Mucosa of stomach (tissue), 1 donor: ENCODE measurements at regions not wholly inside any gene's neighbourhood (a gene's known extent, or its start where the extent isn't known, plus 50 kb on each side); places are given as distances from the start of the nearest gene placed in this dataset.
"Not testable (repeated sequence)": the region's sequence is repeated elsewhere in the genome, so short reads cannot be mapped to it uniquely, and the experiment has no call there.

Experiments used
- H3K27me3 ChIP-seq: one replicate; pipeline ENCODE4 v1.7.0; 2013; ENCODE audit warnings: mild to moderate bottlenecking, low read length; ENCODE audit not compliant: control insufficient read depth, insufficient read depth
- H3K36me3 ChIP-seq: one replicate; pipeline ENCODE4 v1.7.0; 2013; ENCODE audit warnings: low read length; ENCODE audit not compliant: control insufficient read depth, insufficient read depth
- H3K4me1 ChIP-seq: one replicate; pipeline ENCODE4 v1.7.0; 2013; ENCODE audit warnings: mild to moderate bottlenecking, low read length; ENCODE audit not compliant: control insufficient read depth, insufficient read depth
- H3K4me3 ChIP-seq: one replicate; pipeline ENCODE4 v1.7.0; 2013; ENCODE audit warnings: low read length
- H3K9ac ChIP-seq: one replicate; pipeline ENCODE4 v1.7.0; 2013; ENCODE audit warnings: mild to moderate bottlenecking, low read length, moderate library complexity
- H3K9me3 ChIP-seq: one replicate; pipeline ENCODE4 v1.7.0; 2013; ENCODE audit warnings: mild to moderate bottlenecking, low read length, moderate library complexity; ENCODE audit not compliant: control insufficient read depth
- donor health status: Pancreatic carcinoma.

GRCh38 chr19:28694812-28695211 lies 518.1 kb downstream of the UQCRFS1 start:
- H3K36me3 ChIP-seq, result no peaks in the 10 kb centered on the region
- H3K4me1 ChIP-seq, result no peaks in the 10 kb centered on the region
- H3K4me3 ChIP-seq, result no peak overlapping the region
- H3K9ac ChIP-seq, result no peak overlapping the region
- no peaks in the 10 kb centered on the region for H3K27me3 ChIP-seq
- no peaks in the 10 kb centered on the region for H3K9me3 ChIP-seq

GRCh38 chr19:28691683-28692082 lies 521.3 kb downstream of the UQCRFS1 start:
- no peaks in the 10 kb centered on the region for H3K4me1 ChIP-seq
- H3K36me3 ChIP-seq, result no peaks in the 10 kb centered on the region
- H3K4me3 ChIP-seq, result no peak overlapping the region
- no peaks in the 10 kb centered on the region for H3K9me3 ChIP-seq
- H3K9ac ChIP-seq, result no peak overlapping the region
- no peaks in the 10 kb centered on the region for H3K27me3 ChIP-seq

GRCh38 chr19:28689464-28689863 lies 523.5 kb downstream of the UQCRFS1 start:
- not testable (repeated sequence) for H3K9ac ChIP-seq, H3K27me3 ChIP-seq, H3K4me3 ChIP-seq, H3K4me1 ChIP-seq, H3K9me3 ChIP-seq, H3K36me3 ChIP-seq

GRCh38 chr19:28687296-28687695 lies 525.7 kb downstream of the UQCRFS1 start:
- H3K36me3 ChIP-seq, result no peaks in the 10 kb centered on the region
- H3K4me3 ChIP-seq, result no peak overlapping the region
- H3K4me1 ChIP-seq, result no peaks in the 10 kb centered on the region
- H3K27me3 ChIP-seq, result no peaks in the 10 kb centered on the region
- no peak overlapping the region for H3K9ac ChIP-seq
- H3K9me3 ChIP-seq, result no peaks in the 10 kb centered on the region

- Histone ChIP-seq H3K9me3 (no peaks in the 10 kb centered on the region), H3K9ac (no peak overlapping the region), H3K4me1 (no peaks in the 10 kb centered on the region), H3K27me3 (no peaks in the 10 kb centered on the region), H3K4me3 (no peak overlapping the region), H3K36me3 (no peaks in the 10 kb centered on the region)
Observed at GRCh38 chr19:28686756-28687155, 526.2 kb downstream of the UQCRFS1 start.

GRCh38 chr19:28685802-28686201 lies 527.1 kb downstream of the UQCRFS1 start:
- Histone ChIP-seq H3K9ac (no peak overlapping the region), H3K27me3 (no peaks in the 10 kb centered on the region), H3K4me1 (no peaks in the 10 kb centered on the region), H3K4me3 (no peak overlapping the region), H3K9me3 (no peaks in the 10 kb centered on the region), H3K36me3 (no peaks in the 10 kb centered on the region)

GRCh38 chr19:28685077-28685476 lies 527.9 kb downstream of the UQCRFS1 start:
- not testable (repeated sequence) for H3K36me3 ChIP-seq, H3K9me3 ChIP-seq, H3K27me3 ChIP-seq, H3K4me1 ChIP-seq, H3K4me3 ChIP-seq, H3K9ac ChIP-seq

GRCh38 chr19:28680111-28680510 lies 532.8 kb downstream of the UQCRFS1 start:
- Histone ChIP-seq H3K27me3 (no peaks in the 10 kb centered on the region), H3K4me3 (no peak overlapping the region), H3K36me3 (no peaks in the 10 kb centered on the region), H3K4me1 (no peaks in the 10 kb centered on the region), H3K9me3 (no peaks in the 10 kb centered on the region), H3K9ac (no peak overlapping the region)

GRCh38 chr19:28670836-28671235 lies 542.1 kb downstream of the UQCRFS1 start:
- Histone ChIP-seq H3K27me3 (no peaks in the 10 kb centered on the region), H3K36me3 (no peaks in the 10 kb centered on the region), H3K9me3 (no peaks in the 10 kb centered on the region)

GRCh38 chr19:28669804-28670203 lies 543.1 kb downstream of the UQCRFS1 start:
- Histone ChIP-seq H3K4me1 (no peaks in the 10 kb centered on the region), H3K36me3 (no peaks in the 10 kb centered on the region), H3K9ac (no peak overlapping the region), H3K4me3 (no peak overlapping the region), H3K9me3 (no peaks in the 10 kb centered on the region), H3K27me3 (no peaks in the 10 kb centered on the region)

More at GRCh38 chr19:28670836-28671235, 542.1 kb downstream of the UQCRFS1 start:
- Histone ChIP-seq H3K9ac (no peak overlapping the region), H3K4me1 (no peaks in the 10 kb centered on the region), H3K4me3 (no peak overlapping the region)

- Histone ChIP-seq H3K4me1 (no peaks in the 10 kb centered on the region), H3K4me3 (no peak overlapping the region), H3K9me3 (no peaks in the 10 kb centered on the region), H3K36me3 (no peaks in the 10 kb centered on the region), H3K27me3 (no peaks in the 10 kb centered on the region), H3K9ac (no peak overlapping the region)
Observed at GRCh38 chr19:28667348-28667977, 545.5 kb downstream of the UQCRFS1 start.

GRCh38 chr19:28665748-28666147 lies 547.2 kb downstream of the UQCRFS1 start:
- Histone ChIP-seq H3K27me3 (no peaks in the 10 kb centered on the region), H3K4me3 (no peak overlapping the region), H3K9me3 (no peaks in the 10 kb centered on the region), H3K4me1 (no peaks in the 10 kb centered on the region), H3K36me3 (no peaks in the 10 kb centered on the region), H3K9ac (no peak overlapping the region)

GRCh38 chr19:28656644-28657043 lies 556.3 kb downstream of the UQCRFS1 start:
- Histone ChIP-seq H3K9me3 (no peaks in the 10 kb centered on the region), H3K27me3 (no peaks in the 10 kb centered on the region), H3K4me1 (no peaks in the 10 kb centered on the region), H3K4me3 (no peak overlapping the region), H3K9ac (no peak overlapping the region), H3K36me3 (no peaks in the 10 kb centered on the region)
